ENCODE measurements at regions not wholly inside any gene's neighbourhood (a gene's known extent, or its start where the extent isn't known, plus 50 kb on each side); places are given as distances from the start of the nearest gene placed in this dataset.

- no peak for DNase-seq (ENCODE audit: low read depth)
- H3K4me3 ChIP-seq (ENCODE audit: low read depth, low read length): no peak overlapping the region
- no peak for TF ChIP-seq CTCF (IDR thresholded peaks at IDR 0.05; ENCODE audit: control insufficient read depth, extremely low read depth, insufficient read depth)
Measured at GRCh38 chr10:118246332-118247295, 95.5 kb downstream of the FAM204A start.

DNA sequence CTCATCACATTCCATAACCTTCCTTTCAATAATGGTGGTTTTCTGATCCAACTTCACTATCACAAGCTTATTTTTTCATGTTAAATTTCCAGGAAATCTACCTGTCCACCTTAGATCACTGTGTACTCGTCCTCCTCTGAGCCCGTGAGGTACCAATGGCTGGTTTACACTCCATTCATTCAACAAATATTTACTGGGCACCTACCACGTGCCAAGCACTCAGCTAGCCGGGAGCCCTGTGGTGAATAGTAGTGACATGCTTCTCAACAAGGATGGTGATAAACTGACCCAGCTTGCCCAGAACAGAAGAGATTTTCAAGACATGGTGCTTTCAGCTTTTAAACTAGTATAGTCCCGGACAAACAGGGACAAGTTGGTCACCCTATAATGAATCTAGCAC is 98.2 kb downstream of the FAM204A start:
- no peak overlapping the region for H3K4me3 ChIP-seq (ENCODE audit: low read depth, low read length)
- TF ChIP-seq CTCF (IDR thresholded peaks at IDR 0.05; ENCODE audit: control insufficient read depth, extremely low read depth, insufficient read depth): no peak
- DNase-seq (ENCODE audit: low read depth): peak; percentile 38

GRCh38 chr10:118241229-118242137 is 100.6 kb downstream of the FAM204A start:
- DNase-seq (ENCODE audit: low read depth): peak; percentile 65
- TF ChIP-seq CTCF (IDR thresholded peaks at IDR 0.05; ENCODE audit: control insufficient read depth, extremely low read depth, insufficient read depth): peak; percentile 99
- H3K4me3 ChIP-seq (ENCODE audit: low read depth, low read length): no peak overlapping the region

DNA sequence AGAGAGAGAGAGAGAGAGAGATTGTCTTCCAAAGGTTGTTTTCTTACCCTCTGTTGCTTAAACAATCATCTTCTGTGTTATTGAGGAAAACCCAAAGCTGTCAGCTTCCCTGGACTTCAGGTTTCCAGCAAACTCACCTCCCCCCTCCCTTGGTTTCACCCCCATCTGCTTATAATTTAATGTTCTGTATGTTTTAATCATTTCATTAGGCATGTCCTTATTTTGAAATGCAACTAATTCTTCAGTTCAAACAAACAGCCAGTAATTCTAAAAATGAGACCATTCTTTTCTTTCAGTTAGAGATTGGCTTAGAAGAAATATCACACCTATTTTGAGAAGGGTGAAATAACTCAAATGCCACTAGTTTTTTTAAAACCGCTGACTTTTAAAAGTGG is 102.9 kb downstream of the FAM204A start:
- TF ChIP-seq CTCF (IDR thresholded peaks at IDR 0.05; ENCODE audit: control insufficient read depth, extremely low read depth, insufficient read depth): no peak
- no peak overlapping the region for H3K4me3 ChIP-seq (ENCODE audit: low read depth, low read length)
- DNase-seq (ENCODE audit: low read depth): no peak

DNA sequence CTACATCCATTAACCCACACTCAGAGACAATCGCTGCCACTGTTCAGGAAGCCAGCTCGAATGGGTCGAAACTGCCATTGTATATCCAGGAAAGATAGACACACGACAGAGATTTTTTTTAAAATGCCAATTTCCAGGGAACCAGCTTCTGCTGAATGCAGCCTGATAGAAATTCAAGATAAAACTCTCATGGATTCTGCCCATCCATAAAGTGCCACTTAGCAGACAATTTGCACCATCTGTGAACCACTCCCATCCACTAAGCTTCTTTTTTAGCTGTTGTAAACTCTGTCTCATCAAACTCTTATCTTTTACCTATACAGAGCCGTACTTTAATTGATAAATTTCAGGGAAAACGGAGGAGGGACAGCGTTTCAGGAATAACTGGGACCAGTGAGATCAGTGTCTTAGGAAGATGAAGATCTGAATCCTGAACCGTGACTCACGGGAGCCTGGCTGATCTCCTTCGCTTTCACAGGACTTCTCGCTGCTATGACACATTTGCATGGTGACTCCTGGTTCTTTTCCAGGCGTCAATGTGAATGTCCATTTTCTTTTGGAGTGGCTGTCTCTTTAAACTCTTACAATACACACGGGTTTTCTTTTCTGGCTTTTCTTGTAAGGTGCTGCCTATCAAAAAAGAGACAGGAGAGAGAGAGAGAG is 103.4 kb downstream of the FAM204A start:
- H3K4me3 ChIP-seq (ENCODE audit: low read depth, low read length): no peak overlapping the region

More for the DNA sequence above, 103.4 kb downstream of the FAM204A start:
- no peak for DNase-seq (ENCODE audit: low read depth)
- no peak for TF ChIP-seq CTCF (IDR thresholded peaks at IDR 0.05; ENCODE audit: control insufficient read depth, extremely low read depth, insufficient read depth)

All from LNCaP clone FGC (cell line).